KG1 (cell line): ENCODE measurements at regions not wholly inside any gene's neighbourhood (a gene's known extent, or its start where the extent isn't known, plus 50 kb on each side); places are given as distances from the start of the nearest gene placed in this dataset.

Source experiments
- DNase-seq: peaks from one replicate; lab custom pipeline; 2025; lab: John Stamatoyannopoulos, UW

DNA sequence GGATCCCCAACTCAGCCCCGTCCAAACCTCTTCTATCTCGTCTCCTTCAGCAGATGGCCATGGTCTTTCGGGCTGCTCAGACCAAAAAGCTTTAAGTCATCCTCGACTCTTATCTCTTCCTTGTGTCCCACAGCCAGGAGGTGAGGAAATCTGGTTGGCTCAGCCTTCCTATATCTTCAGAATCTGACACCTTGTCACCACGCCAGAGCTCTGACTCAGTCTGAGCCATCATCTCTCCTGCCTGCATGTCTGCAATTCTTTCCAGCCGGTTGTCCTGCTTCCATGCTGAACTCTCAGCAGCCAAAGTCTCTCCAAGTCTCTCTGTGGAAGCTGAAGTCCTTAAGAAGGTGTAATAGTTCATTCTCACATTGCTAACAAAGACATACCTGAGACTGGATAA is 419.3 kb upstream of the ADAMTS16 start:
- DNase-seq = no peak

DNA sequence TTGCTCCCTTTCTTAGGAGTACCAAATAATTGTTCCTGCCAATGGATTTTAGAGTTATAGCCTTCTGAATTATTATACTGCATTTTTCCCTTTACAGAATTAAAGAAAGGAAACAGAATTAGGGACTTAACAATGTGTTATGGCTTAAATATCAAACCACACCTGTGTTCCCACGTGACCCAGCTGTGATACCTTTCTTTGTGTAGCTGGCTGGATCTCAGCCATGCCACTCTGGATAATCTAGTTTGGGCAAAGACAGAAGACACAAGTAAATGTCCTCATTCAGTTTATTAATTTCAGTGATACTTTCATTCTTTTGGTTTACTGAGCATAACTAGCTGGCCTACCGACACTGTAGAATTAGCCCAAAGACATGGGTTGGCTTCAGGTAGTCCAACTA is 417.2 kb upstream of the ADAMTS16 start:
- DNase-seq = no peak

DNA sequence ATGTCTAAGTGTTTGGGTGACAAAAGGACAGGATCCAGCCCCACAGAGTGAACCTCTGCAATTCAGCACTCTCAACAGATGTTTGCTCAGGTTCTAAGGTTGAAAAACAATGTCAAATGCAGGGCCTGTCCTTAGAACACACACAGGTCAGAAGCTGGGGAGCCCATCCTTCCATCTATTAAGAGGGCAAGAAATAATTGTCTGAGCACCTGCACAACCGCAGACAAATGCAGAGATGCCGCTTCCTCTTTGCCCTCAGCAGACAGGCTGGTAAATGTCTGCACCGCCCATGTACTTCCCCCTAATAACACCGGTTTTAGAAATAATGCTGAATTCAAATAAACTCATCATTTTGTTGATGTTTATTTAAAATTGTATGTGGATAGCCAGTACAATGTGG is 414.5 kb upstream of the ADAMTS16 start:
- no peak for DNase-seq

DNA sequence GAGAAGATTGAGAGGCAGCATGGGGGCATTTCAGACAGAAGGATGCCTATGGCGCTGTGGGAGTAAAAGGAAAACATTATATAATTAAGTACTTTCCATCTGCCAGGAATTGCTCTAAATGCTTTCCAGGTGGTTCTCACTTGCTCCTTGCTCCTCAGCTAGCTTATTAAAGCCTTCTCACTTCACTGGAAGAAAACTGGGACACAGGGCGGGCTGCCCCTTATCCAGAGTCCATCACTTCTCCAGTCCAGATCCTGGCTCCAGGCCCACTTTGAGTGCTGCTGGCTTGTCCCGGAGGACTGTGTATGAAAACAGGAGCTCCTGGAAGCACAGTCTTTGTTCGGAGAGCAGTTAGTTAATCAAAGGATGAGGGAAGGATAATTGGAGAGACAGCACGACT is 409.9 kb upstream of the ADAMTS16 start:
- DNase-seq = no peak

DNA sequence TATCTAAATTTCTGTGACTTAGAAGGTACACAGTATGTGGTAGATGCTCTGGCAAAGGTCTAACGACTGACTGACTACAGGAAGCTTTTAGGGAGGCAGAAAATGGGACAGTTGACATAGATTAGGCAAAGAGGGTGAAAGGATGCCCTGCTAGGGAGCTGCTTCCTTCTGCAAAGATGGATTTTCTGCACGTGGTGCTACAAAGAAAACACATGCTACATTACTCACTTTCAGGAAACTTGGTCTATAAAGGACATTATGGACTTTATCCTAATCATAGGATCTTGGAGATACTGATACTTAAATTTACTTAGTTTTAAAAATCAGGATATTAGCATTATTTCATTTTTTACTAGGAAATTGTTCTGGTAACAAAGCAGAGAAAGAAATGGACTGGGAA is 405.8 kb upstream of the ADAMTS16 start:
- no peak for DNase-seq

DNA sequence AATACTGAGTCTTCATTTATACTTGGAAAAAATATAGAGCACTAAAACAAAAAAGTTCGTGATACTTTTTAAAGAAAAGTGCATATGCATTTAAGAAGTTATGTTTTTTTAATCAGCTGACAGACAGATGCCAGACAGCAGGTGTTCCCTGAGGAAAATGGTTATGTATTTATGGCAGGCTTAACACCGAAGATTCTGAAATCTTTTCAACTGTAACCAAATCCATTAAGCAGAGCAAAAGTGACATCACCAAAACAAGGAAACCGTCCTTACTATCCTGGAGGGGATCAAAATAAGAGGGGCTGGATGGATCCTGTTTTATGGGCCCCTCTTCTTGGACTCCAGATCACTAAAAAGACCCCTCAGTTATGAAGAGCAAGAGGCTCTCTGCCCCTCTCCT is 404.9 kb upstream of the ADAMTS16 start:
- DNase-seq = no peak

DNA sequence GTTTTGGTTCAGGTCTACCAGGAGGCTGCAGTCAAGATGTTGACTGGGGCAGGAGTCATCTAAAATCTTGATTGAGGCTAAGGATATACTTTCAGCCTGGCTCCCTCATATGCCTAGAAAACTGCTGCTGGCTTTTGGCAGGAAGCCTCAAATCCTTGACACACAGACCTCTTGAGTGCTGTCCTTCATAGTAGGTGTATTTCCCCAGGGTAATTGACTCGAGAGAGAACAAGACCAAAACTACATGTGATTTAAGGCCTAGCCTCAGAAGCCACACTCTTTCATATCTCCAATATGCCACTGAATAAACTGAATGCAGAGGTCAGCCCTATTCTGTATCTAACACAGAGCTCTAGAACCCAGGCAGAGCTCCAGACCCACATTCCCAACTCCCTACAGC is 402.3 kb upstream of the ADAMTS16 start:
- no peak for DNase-seq

DNA sequence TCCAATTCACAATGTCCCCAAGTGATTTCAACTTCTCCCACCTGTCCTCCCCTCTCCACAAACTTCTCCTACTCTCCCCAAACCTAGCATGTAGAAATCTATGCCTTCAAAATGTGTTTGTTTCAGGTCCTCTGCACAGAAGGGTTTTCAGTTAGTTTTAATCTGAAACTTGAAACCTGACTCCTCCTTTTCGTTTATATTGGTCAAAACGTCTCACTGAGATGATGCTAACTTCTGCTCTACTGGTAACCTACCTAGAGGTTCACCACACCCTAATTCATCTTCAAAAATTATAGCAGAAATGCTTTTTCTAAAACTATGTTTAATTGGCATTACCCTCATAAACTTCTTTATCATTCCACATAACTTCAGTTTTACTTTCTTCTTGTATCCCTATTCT is 401.8 kb upstream of the ADAMTS16 start:
- no peak for DNase-seq

DNA sequence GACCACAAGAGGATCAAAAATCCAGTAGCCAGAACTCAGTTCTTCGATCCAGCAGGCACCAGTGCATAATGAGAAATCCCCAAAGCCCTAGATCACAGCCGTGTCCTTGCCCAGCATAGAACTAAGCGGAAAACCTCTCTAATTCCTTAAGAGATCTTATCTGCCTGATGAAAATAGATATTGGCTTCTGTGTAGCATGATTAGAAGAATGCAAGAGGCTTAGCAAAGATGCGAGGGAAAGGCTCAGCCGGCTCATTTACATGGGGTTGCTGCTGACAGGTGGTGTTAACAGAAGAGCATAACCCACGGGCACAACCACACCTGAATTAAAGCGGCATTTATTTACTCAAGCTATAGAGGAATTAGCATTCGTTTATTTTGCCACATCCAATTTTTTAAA is 400.0 kb upstream of the ADAMTS16 start:
- DNase-seq = no peak

DNA sequence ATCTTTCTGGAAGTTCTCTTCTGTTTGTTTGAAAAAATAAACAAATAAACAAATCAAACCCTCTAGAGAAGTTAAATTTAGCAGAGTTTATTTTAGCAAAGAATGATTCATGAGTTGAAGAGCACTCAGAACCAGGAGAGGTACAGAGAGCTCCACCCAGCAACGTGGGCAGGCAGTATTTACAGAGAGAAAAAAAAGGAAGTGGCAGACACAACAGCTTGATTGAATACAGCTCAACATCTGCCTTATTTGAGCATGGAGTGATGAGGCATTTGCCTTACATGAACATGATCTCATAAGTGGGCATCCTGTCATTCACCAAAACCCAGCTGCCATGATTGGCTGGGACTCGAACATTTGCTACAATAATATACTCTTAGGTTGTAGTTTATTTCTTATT is 381.6 kb upstream of the ADAMTS16 start:
- no peak for DNase-seq

DNA sequence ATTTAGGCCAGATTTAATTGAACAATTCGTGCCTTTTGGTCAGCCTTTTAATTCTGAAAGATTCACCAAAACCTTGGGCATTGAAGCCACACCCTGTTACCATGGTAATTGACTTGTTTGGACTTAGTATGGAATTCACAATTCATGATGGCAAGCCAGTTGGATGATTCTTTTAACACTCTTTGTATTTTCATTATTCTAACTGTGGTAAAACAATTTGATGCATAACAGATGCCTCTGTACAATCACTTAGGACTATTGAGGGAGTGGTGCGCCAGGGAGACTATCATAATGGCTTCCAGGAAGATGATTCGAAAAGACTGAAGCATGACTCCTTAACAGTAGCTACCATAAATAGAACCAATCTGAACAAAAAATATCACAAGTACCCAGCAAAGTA is 381.1 kb upstream of the ADAMTS16 start:
- DNase-seq = no peak

DNA sequence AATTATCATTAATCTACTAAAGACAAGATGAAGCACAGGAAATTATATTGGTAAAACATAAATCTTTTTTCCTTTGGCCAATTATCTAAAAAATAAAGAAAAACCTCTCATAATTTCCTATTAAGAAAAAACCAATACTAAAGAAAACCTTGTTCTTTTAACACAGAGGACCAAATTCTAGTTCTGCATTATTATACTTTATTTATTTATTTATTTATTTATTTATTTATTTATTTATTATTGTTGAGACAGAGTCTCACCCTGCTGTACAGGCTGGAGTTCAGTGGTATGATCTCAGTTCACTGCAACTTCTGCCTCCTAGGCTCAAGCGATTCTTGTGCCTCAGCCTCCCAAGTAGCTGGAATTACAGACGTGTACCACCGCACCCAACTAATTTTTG is 377.8 kb upstream of the ADAMTS16 start:
- DNase-seq = no peak

DNA sequence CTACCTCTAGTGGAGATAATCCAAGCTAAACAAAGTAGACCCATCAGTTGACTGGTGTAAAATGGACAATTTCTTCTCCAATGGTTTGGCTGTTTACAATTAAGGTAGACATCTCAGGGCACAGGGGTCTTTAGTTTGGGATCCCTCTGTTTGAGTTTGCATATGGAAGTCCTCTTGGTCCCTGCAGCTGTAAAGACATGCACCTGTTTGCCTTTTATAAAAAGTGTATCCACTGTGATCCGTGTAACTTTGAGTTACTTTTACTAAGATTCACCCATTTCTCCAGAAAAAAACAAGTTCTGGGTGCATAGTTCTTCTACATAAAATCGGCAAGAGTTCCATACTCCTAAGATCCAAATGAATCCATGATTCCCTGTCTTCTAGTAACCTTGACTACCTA is 374.7 kb upstream of the ADAMTS16 start:
- DNase-seq = no peak

DNA sequence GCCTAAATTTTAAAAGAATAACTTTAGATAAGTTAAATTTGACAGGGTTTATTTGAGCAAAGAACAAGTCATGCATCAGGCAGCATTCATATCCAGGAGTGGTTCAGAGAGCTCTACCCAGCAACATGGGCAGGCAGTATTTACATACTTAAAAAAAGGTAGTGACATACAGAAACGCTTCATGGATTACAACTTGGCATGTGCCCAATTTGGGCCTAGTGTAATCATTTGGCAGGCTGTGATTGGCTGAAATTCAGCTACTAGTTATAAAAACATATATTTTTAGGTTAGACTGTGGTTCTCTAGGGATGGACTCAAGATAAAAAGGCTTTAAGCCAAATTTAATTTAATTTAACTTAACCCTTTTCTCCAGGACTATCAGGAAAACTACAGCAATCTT is 374.0 kb upstream of the ADAMTS16 start:
- no peak for DNase-seq

DNA sequence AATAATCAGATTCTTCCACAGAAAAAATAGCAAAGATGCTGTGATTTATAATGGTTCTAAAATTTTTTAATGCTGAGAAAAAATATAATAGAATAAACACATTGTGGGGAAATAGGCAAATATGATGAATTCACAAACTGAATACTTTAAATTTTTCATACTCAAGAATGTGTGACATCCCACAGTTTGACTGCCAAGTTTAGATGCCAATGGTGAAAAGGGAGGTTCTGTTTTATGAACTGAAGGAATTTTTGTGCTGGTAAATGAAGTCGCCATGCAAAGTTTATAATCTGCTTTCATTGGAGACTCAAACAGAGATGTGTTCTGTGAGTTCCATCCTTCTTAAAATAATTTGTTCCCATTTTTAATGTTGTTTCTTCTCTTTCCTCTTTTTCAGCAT is 367.5 kb upstream of the ADAMTS16 start:
- no peak for DNase-seq

DNA sequence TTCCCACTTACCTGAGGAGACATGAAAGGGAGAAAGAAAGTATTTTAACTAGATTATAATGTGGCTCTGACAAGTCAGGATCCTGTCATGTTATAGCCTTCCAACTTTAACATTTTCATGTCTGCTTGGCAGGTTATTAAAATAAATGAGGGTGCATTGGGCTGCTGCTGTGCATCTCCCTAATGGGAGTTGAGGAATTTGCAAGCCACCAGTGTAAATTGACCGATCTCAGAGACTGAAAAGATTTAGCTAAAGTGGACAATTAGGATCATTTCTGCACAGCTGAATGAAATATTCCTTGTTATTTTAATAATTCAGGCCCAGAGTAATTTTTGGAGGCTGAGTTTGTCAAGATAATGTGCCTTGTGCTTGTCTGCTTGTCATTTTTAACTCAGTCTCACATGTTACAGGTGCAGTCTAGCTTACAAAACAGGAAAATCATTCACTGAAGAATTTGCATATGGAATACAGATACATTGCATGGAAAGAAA is 366.3 kb upstream of the ADAMTS16 start:
- no peak for DNase-seq

DNA sequence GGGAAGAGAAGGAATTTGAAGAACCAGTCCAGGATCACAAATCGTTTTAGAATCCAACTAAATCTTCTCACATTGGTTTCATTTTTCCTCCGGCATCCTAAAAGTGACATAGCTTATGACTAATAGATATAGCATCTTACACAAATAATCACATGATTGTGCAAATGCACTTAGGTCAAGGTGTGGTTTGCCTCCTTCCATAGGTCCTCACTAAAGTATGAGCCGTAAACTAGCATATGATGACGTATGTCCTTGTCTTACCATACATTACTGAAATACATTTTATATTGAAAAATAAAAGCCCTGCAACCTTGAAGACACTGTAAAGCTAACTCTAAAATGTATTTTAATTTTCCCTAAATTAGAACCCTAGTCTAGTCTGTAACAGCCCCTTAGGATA is 362.7 kb upstream of the ADAMTS16 start:
- DNase-seq = no peak

DNA sequence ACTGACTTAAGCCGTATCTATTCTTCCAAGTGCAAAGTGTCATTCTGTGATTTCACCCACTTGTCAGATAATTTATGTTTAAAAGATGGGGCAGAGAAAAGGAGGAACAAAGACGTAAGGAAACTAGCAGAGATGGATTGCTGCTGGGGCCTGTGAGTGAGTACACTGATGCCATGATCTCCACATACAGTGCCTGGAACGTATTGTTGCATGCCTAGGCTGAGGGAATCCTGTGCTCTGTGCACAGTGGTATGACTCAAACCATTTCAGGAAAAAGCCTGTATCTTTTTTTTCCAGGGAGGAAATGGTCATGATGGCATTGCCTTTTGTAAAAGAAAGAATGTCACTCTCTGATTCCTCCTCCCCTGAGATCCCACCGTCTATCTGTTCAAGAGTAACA is 359.5 kb upstream of the ADAMTS16 start:
- no peak for DNase-seq

DNA sequence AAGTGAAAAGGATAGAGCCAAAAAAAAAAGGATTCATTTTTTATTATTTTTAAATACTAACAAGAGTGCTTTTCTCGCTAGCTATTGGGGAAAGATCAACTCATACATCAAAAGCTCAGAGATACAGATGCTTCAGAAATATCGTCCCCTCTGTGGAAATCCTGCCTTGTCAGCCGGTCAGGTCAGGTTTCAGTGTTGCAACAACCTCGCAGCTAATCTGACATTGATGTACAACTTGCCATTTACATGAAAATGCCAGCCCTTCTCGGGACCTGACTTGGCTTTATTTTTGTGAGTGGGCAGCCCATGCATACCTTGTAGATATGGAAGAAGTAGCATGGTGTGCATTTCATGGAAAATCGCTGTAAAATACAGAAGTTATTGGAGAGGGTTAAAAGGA is 358.8 kb upstream of the ADAMTS16 start:
- no peak for DNase-seq

DNA sequence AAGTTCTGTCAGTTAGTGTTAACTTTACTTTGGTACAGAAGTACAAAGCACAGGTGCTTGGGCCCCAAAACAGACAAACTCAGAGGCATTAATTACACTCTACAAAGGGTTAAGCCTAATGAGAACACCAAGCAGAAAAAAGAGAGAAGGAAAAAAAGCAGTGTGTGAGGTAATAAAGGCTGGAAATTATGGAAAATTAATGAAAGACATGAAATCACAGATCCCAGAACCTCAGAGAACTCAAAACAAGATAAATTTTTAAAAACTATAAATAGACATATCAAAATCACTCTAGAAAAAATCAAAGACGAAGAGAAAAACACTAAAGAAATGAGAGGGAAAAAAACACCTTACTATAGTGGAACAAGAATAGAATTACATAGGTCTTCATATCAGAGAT is 354.2 kb upstream of the ADAMTS16 start:
- DNase-seq = no peak

DNA sequence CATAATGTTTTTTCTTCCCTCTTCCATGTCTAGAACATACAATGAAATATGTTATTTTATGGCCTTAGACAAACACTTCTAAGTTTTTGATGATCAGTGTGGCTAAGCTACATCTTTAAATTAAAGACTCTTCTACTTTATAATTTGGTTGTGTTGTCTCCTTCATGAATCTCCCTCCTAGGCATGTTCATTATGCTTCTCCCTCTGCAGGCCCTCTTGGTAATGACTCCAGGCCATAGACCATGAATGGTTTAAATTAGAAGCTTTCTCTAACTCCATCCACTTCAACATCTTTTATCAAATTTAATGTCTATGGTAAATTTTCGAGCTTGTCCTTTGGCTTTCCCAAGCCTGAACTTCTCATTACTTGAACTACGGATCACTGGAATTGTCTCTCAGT is 342.7 kb upstream of the ADAMTS16 start:
- no peak for DNase-seq

DNA sequence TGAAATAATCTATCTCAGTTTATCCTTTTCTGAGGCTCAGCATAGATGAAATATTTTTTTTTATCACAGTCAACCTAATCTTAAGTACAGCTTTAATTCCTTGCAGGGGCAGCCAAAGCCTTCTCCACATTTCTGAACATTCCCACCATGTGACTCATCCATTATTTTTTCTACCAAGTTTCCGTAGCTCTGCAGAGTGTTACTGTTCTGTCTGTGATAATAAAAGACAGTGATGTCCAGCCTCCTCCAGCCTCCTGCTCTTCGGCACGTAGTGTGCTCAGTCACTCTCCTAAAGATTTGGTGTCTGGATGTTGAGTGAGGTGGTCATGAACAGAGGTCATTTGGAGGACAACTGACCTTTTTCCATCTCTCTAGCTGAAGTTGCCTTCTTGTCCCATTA is 338.1 kb upstream of the ADAMTS16 start:
- DNase-seq = no peak

DNA sequence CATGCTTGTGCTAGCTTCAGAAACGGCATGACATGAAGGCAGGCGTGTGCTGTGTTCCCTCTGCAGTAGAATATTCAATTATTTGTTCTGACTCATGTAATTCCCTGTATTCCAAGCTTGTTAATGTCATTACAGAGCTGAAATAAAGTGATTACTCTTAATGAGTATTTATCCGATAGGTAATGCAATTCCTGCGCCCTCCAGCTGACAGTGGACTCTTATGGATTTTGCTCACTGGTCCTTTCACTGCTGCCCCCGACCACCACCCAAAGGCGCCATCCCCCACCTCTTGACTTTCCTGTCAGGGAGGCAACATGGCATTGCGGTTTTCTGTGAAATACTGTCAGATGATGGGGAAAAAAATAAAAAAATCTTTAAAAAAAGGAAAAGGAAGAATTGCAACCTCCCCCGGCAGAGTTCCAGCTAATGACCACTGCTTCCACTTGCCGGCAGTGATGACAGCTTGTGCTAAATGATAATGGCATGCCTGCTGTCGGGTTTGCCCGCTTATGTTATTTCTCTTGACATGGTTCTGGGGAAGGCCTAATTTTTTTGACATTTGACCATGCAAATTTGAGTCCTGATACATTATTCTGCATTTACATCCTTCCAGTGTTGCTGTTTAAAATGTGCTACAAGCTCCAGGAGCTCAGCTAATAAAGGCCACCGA is 335.3 kb upstream of the ADAMTS16 start:
- DNase-seq = no peak

DNA sequence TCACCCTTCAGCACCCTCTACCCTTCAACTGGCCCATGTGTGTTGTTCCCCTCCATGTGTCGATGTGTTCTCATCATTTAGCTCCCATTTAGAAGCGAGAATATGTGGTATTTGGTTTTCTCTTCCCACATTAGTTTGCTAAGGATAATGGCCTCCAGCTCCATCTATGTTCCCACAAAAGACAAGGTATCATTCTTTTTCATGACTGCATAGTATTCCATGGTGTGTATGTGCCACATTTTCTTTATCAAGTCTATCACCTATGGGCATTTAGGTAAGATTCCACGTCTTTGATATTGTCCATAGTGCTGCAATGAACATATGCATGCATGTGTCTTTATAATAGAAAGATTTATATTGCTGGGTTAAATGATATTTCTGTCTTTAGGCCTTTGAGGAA is 325.1 kb upstream of the ADAMTS16 start:
- DNase-seq = no peak

DNA sequence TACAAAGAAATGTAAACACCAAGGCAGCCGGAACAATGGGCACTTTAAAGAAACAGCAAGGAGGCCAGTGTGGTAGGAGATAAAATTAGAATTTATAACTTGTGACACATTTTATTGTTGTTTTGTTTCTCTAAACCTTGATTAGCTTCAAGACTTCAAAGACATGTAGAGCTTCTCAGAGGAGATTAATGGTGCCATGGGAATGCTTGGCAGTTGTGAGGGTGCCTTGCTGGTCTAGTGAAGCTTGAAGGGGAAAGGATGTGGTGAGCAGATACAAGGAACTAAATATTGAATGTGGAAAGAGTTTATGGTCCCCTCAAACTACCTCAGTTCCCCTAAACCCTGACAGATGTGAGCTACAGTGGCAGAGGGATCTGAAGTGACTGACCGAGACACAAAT is 322.4 kb upstream of the ADAMTS16 start:
- no peak for DNase-seq
